HFF-Myc (cell line): ENCODE measurements at regions not wholly inside any gene's neighbourhood (a gene's known extent, or its start where the extent isn't known, plus 50 kb on each side); places are given as distances from the start of the nearest gene placed in this dataset.

Experiments
- DNase-seq: peaks from one replicate; pipeline ENCODE4 v3.0.0-alpha.2; 2011; ENCODE audit warnings: low read depth; ENCODE audit errors: extremely low read depth
- H3K4me3 ChIP-seq: replicated peaks from 2 replicates; pipeline ENCODE4 v1.5.1; 2011; ENCODE audit warnings: low read depth, mild to moderate bottlenecking, control low read depth, low read length
- TF ChIP-seq, protein P1 (sequence below): IDR thresholded peaks from 2 replicates; pipeline ENCODE4 v1.5.1; 2012; ENCODE audit warnings: mild to moderate bottlenecking, low read depth, low read length, control low read depth; ENCODE audit errors: missing control alignments

DNA sequence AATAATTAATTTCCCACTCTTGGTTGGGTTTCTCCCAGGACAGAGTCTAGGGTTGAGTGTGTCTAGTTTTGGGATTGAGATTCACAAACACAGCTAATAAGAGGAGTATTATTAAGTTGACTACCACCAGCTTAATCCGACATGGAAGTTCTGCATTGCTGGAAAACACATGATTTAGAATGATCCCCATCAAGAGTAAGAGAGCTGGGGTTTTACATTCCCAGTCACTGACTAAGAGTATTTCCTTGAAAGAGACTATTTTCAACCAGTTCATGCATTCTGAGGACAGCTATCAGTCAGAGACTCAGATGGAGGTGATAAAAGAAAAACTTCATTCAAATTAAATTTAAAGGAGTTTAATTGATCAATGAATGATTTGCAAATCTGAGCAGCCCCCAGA, 334.6 kb upstream of the LRATD1 start:
- TF ChIP-seq, protein P1, sequence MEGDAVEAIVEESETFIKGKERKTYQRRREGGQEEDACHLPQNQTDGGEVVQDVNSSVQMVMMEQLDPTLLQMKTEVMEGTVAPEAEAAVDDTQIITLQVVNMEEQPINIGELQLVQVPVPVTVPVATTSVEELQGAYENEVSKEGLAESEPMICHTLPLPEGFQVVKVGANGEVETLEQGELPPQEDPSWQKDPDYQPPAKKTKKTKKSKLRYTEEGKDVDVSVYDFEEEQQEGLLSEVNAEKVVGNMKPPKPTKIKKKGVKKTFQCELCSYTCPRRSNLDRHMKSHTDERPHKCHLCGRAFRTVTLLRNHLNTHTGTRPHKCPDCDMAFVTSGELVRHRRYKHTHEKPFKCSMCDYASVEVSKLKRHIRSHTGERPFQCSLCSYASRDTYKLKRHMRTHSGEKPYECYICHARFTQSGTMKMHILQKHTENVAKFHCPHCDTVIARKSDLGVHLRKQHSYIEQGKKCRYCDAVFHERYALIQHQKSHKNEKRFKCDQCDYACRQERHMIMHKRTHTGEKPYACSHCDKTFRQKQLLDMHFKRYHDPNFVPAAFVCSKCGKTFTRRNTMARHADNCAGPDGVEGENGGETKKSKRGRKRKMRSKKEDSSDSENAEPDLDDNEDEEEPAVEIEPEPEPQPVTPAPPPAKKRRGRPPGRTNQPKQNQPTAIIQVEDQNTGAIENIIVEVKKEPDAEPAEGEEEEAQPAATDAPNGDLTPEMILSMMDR = no peak
- no peak for DNase-seq
- H3K4me3 ChIP-seq = no peak overlapping the region

- TF ChIP-seq, protein P1 = no peak
- H3K4me3 ChIP-seq = no peak overlapping the region
- no peak for DNase-seq
These were observed 331.2 kb upstream of the LRATD1 start for GRCh38 chr2:14301331-14301730.

GRCh38 chr2:14303366-14304115, 329.0 kb upstream of the LRATD1 start:
- TF ChIP-seq, protein P1 = no peak
- DNase-seq = no peak

DNA sequence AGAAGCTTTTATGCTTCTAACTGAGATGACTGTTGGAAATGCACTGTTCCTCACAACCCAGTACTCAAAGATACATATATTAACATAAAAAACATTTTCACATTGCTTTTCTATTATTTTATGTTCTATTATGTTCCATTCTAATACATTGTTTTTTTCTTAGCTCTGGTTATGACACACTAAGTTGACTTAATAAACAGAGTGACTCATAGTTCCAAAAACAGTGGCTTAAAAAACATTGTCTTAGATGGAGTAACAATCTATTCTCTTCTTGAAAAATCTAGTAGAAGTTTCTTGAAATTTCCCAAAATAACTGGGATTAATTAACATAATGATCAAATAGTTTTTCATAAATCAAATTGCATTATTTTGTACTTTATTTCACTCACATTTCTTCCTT, 328.2 kb upstream of the LRATD1 start:
- no peak overlapping the region for H3K4me3 ChIP-seq
- TF ChIP-seq, protein P1 = no peak
- no peak for DNase-seq

More at GRCh38 chr2:14303366-14304115, 329.0 kb upstream of the LRATD1 start:
- no peak overlapping the region for H3K4me3 ChIP-seq

DNA sequence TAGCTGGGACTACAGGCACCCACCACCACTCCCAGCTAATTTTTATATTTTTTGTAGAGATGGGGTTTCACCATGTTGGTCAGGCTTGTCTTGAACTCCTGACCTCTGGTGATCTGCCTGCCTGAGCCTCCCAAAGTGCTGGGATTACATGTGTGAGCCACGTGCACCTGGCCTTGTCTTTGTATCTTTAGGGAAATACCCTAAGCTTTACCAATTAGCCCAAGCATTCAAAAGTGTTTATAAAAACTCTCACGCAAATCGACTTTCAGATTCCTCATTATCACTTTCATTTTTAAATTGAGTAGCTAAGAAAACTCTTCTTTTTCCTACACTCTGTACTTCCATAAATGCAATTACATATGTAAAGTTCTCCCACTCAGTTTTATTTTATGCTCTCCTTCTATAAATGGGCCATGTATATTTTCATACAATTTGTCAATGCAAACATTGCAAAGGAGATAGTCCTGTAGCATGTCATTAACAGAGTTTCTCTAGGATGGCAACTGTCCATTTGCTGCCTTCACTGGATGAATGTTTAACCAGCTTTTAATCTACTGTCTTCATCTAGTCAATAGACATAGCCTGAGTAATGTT, 326.2 kb upstream of the LRATD1 start:
- TF ChIP-seq, protein P1 = no peak
- DNase-seq = no peak
- no peak overlapping the region for H3K4me3 ChIP-seq

GRCh38 chr2:14313341-14313740, 319.2 kb upstream of the LRATD1 start:
- TF ChIP-seq, protein P1 = no peak
- H3K4me3 ChIP-seq = no peak overlapping the region
- DNase-seq = no peak
